ENCODE measurements at regions not wholly inside any gene's neighbourhood (a gene's known extent, or its start where the extent isn't known, plus 50 kb on each side); places are given as distances from the start of the nearest gene placed in this dataset.

DNA sequence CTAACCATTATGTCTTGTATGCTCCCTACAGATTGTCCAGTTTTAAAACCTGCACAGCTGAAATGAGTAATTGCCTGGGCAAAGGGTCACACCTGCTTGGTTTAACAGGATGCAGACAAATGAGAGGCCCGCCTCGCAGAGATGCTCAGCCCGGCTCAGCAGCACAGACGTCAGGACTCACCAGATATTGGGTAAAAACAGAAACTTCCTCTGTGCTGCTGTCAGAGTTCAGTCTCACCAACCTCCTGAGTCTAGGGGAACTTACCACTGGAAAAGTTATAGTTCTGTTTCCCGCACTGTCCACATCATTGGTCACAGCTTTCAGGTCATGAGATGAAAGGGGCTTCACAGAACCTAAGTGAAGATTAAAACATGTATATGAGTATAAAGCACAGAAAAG lies 152.5 kb downstream of the ESM1 start (continued):
- no peak for TF ChIP-seq REST (IDR thresholded peaks at IDR 0.05; ENCODE audit: low read depth, low read length)
- no peak for TF ChIP-seq TCF12 (IDR thresholded peaks at IDR 0.05)
- TF ChIP-seq PBX3 (IDR thresholded peaks at IDR 0.05), result no peak

DNA sequence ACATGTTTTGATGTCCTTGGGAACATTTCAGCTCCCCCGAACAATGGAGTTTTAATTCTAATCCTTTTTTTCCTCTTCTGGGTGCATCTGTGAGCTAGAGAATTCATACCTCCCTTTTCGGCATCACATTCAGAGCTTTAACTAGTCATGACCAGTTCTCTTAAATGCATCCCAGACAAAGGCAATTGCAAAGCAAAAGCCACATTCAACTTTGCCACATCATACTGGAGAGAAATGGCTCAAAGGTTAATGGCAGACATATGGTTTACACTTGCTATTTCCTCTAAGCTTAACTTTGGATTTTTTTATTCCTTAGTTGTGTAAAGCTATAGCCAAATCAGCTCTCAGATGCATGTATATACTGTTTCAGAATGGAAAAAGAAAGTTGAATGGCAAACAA lies 153.3 kb downstream of the ESM1 start:
- no peak overlapping the region for H3K4me2 ChIP-seq
- H3K4me3 ChIP-seq (ENCODE audit: low read depth in 2 of 2, low read length in 1 of 2), result no peak overlapping the region
- no peaks in the 10 kb centered on the region; a peak in 1 of 4 replicates for H3K4me1 ChIP-seq (ENCODE audit: control insufficient read depth in 1 of 2, insufficient read depth in 2 of 2, low read depth in 1 of 2, low read length in 1 of 2)
- no peaks in the 10 kb centered on the region for H3K9me3 ChIP-seq
- H3K36me3 ChIP-seq (replicated peaks in 1 of 2; ENCODE audit: control insufficient read depth in 1 of 2, insufficient read depth in 2 of 2, low read length in 1 of 2), result no peaks in the 10 kb centered on the region
- no peaks in the 10 kb centered on the region for H3K79me2 ChIP-seq (ENCODE audit: insufficient read depth)
- H2AFZ ChIP-seq (ENCODE audit: low read depth), result no peak overlapping the region
- ChIA-PET CTCF (interaction anchor here (0.7 to 2.4 kb wide), 4 partner anchors 12 to 339 kb away, joined by 3 to 14 read pairs (median 8); partner anchors contain the start of gene SNX18), POLR2A (no interaction called here)
- DNase-seq, result no peak
- WGBS (ENCODE audit: low lambda C conversion rate), result 64% methylated on average over 2 of the region's 2 CpGs
- peaks cover 5% of the 10 kb centered on the region; the same call in 1 of the 2 replicates for H3K27me3 ChIP-seq (ENCODE audit: insufficient read depth)
- H3F3A ChIP-seq (replicated peaks; ENCODE audit: insufficient read depth), result no peaks in the 10 kb centered on the region
- no peak overlapping the region for H3K9ac ChIP-seq
- H3K27ac ChIP-seq (ENCODE audit: low read depth in 2 of 2, low read length in 1 of 2), result no peak overlapping the region
- no peaks in the 10 kb centered on the region for H3K9me2 ChIP-seq
- H4K20me1 ChIP-seq (ENCODE audit: insufficient read depth), result no peaks in the 10 kb centered on the region
- TF ChIP-seq NRF1 (IDR thresholded peaks at IDR 0.05; ENCODE audit: low read depth, low read length) (no peak), MXI1 (IDR thresholded peaks at IDR 0.05; ENCODE audit: low read depth, low read length) (no peak), SIN3A (IDR thresholded peaks at IDR 0.05; ENCODE audit: borderline replicate concordance, low read depth, low read length) (no peak), EZH2phosphoT487 (IDR thresholded peaks at IDR 0.05; ENCODE audit: borderline replicate concordance, low read depth) (no peak), REST (IDR thresholded peaks at IDR 0.05; ENCODE audit: low read depth, low read length) (no peak), PBX3 (IDR thresholded peaks at IDR 0.05) (no peak), GATA2 (CRISPR knock-in tag; IDR thresholded peaks at IDR 0.05) (no peak), RCOR1 (IDR thresholded peaks at IDR 0.05; ENCODE audit: low read length) (no peak), TAF1 (IDR thresholded peaks at IDR 0.05; ENCODE audit: borderline replicate concordance, low read depth, low read length) (no peak), CHD2 (IDR thresholded peaks at IDR 0.05; ENCODE audit: low read length, partially characterized antibody) (no peak), RAD21 (IDR thresholded peaks at IDR 0.05; ENCODE audit: low read length) (no peak), MEF2A (IDR thresholded peaks at IDR 0.05; ENCODE audit: borderline replicate concordance, low read depth) (no peak), JUND (IDR thresholded peaks at IDR 0.05) (no peak), NFIC (IDR thresholded peaks at IDR 0.05; ENCODE audit: borderline replicate concordance) (no peak), FOXJ3 (CRISPR knock-in tag; IDR thresholded peaks at IDR 0.05) (no peak), USF2 (IDR thresholded peaks at IDR 0.05; ENCODE audit: borderline replicate concordance, low read depth, low read length) (no peak), FOSL2 (IDR thresholded peaks at IDR 0.05; ENCODE audit: borderline replicate concordance, low read depth) (no peak)
- TF ChIP-seq, protein P1, sequence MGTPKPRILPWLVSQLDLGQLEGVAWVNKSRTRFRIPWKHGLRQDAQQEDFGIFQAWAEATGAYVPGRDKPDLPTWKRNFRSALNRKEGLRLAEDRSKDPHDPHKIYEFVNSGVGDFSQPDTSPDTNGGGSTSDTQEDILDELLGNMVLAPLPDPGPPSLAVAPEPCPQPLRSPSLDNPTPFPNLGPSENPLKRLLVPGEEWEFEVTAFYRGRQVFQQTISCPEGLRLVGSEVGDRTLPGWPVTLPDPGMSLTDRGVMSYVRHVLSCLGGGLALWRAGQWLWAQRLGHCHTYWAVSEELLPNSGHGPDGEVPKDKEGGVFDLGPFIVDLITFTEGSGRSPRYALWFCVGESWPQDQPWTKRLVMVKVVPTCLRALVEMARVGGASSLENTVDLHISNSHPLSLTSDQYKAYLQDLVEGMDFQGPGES (IDR thresholded peaks at IDR 0.05; ENCODE audit: low read depth, low read length), result no peak
- TF ChIP-seq, protein P2, sequence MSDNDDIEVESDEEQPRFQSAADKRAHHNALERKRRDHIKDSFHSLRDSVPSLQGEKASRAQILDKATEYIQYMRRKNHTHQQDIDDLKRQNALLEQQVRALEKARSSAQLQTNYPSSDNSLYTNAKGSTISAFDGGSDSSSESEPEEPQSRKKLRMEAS (IDR thresholded peaks at IDR 0.05; ENCODE audit: low read depth), result no peak

All from SK-N-SH (cell line).